T-cell (primary cell): ENCODE measurements at regions not wholly inside any gene's neighbourhood (a gene's known extent, or its start where the extent isn't known, plus 50 kb on each side); places are given as distances from the start of the nearest gene placed in this dataset.

Experiments used
- ATAC-seq, 4 experiments: fragments of 200-7000 bp in 3 of 4; fragments of 150-1000 bp in 1 of 4; cut with Tn5 transposase; replicated peaks in 1 of 4; 1 replicate in 3 of 4; 2 replicates in 1 of 4; pipeline ENCODE4 v1.10.0; 2021; ENCODE audit warnings: moderate library complexity in 3 of 4, mild to moderate bottlenecking in 2 of 4, moderate number of reproducible peaks in 1 of 4
- CTCF ChIA-PET, 2 donors: fragments of 300-600 bp; sonication (Branson Sonifier 250); formaldehyde crosslinking; loops; one replicate each; lab custom pipeline; 2022; ENCODE audit warnings: antibody characterized with exemption in 2 of 2; lab: Charles Lee
- POLR2A ChIA-PET, 2 donors: fragments of 300-600 bp; sonication (Branson Sonifier 250); formaldehyde crosslinking; loops; one replicate each; lab custom pipeline; 2022; ENCODE audit warnings: antibody characterized with exemption in 2 of 2; lab: Charles Lee
- DNase-seq, 35 experiments: peaks; one replicate each; pipeline versions ENCODE4 v3.0.0 to v3.0.0-alpha.2; 2013 to 2023
- H3K27ac ChIP-seq: one replicate; pipeline ENCODE4 v1.5.1; 2013; ENCODE audit warnings: low read length
- H3K27me3 ChIP-seq, 2 experiments: replicated peaks in 1 of 2; 1 replicate in 1 of 2; 2 replicates in 1 of 2; pipeline versions ENCODE4 v1.6.1 to v1.7.0; 2013; ENCODE audit warnings: low read length in 1 of 2, mixed read lengths in 1 of 2; ENCODE audit not compliant: control insufficient read depth in 2 of 2, insufficient read depth in 2 of 2; ENCODE audit errors: extremely low read depth in 1 of 2
- H3K36me3 ChIP-seq, 2 donors: 1 replicate in 1 of 2; 2 replicates in 1 of 2; pipeline versions ENCODE4 v1.6.1 to v1.7.0; 2013; ENCODE audit warnings: low read length in 1 of 2; ENCODE audit not compliant: control insufficient read depth in 2 of 2, insufficient read depth in 1 of 2; ENCODE audit errors: extremely low read depth in 1 of 2
- H3K4me1 ChIP-seq, 2 experiments: 1 replicate in 1 of 2; 2 replicates in 1 of 2; pipeline versions ENCODE4 v1.6.1 to v1.7.0; 2013; ENCODE audit warnings: low read length in 2 of 2, mixed read lengths in 1 of 2; ENCODE audit not compliant: insufficient read depth in 2 of 2, control insufficient read depth in 1 of 2; ENCODE audit errors: extremely low read depth in 1 of 2
- H3K4me3 ChIP-seq, 2 donors: 1 replicate in 1 of 2; 2 replicates in 1 of 2; pipeline versions ENCODE4 v1.5.1 to v1.7.0; 2013; ENCODE audit warnings: mild to moderate bottlenecking in 2 of 2, low read length in 1 of 2, moderate library complexity in 1 of 2; ENCODE audit not compliant: control insufficient read depth in 1 of 2; ENCODE audit errors: extremely low read depth in 1 of 2
- H3K9me3 ChIP-seq: 2 replicates; pipeline ENCODE4 v1.7.0; 2013
- H3K27ac Mint-ChIP-seq, 2 donors: one replicate each; pipeline ENCODE4 v1.8.0; 2020 to 2021; ENCODE audit warnings: mild to moderate bottlenecking in 2 of 2, mixed read lengths in 2 of 2
- H3K27me3 Mint-ChIP-seq, 2 donors: one replicate each; pipeline ENCODE4 v1.8.0; 2021 to 2022; ENCODE audit warnings: mixed read lengths in 2 of 2
- H3K36me3 Mint-ChIP-seq: one replicate; pipeline ENCODE4 v1.8.0; 2021; ENCODE audit warnings: mixed read lengths
- H3K4me1 Mint-ChIP-seq, 3 donors: one replicate each; pipeline ENCODE4 v1.8.0; 2020 to 2022; ENCODE audit warnings: mixed read lengths in 3 of 3, mild to moderate bottlenecking in 1 of 3
- H3K4me3 Mint-ChIP-seq, 3 donors: one replicate each; pipeline ENCODE4 v1.8.0; 2020 to 2022; ENCODE audit warnings: mild to moderate bottlenecking in 3 of 3, mixed read lengths in 3 of 3, moderate library complexity in 3 of 3
- H3K9me3 Mint-ChIP-seq, 3 donors: one replicate each; pipeline ENCODE4 v1.8.0; 2020 to 2022; ENCODE audit warnings: mixed read lengths in 3 of 3
- WGBS: methylation state at CpG from one replicate; pipeline ENCODE4 v1.1.5; 2013; ENCODE audit warnings: missing lambda C conversion rate; ENCODE audit not compliant: insufficient coverage; 5-methylcytosine and 5-hydroxymethylcytosine counted together

- ATAC-seq (no peak), DNase-seq (no peak)
- Histone ChIP-seq H3K4me1 (no peaks in the 10 kb centered on the region), H3K4me3 (no peak overlapping the region), H3K9me3 (no peaks in the 10 kb centered on the region), H3K27me3 (no peaks in the 10 kb centered on the region), H3K27ac (no peak overlapping the region), H3K36me3 (no peaks in the 10 kb centered on the region)
- H3K36me3 Mint-ChIP-seq: no peaks in the 10 kb centered on the region
- ChIA-PET POLR2A (no interaction called here), CTCF (no interaction called here)
- H3K27me3 Mint-ChIP-seq: no peaks in the 10 kb centered on the region
- 81% methylated on average over 2 of the region's 3 CpGs for WGBS
- H3K4me1 Mint-ChIP-seq: no peaks in the 10 kb centered on the region
- peaks cover 2 to 21% (median 3%) of the 10 kb centered on the region in 3 donors for H3K9me3 Mint-ChIP-seq
- H3K4me3 Mint-ChIP-seq: no peak overlapping the region
- no peak overlapping the region for H3K27ac Mint-ChIP-seq
These were observed 124.8 kb upstream of the LINC00305 start for GRCh38 chr18:64273724-64274123.

DNA sequence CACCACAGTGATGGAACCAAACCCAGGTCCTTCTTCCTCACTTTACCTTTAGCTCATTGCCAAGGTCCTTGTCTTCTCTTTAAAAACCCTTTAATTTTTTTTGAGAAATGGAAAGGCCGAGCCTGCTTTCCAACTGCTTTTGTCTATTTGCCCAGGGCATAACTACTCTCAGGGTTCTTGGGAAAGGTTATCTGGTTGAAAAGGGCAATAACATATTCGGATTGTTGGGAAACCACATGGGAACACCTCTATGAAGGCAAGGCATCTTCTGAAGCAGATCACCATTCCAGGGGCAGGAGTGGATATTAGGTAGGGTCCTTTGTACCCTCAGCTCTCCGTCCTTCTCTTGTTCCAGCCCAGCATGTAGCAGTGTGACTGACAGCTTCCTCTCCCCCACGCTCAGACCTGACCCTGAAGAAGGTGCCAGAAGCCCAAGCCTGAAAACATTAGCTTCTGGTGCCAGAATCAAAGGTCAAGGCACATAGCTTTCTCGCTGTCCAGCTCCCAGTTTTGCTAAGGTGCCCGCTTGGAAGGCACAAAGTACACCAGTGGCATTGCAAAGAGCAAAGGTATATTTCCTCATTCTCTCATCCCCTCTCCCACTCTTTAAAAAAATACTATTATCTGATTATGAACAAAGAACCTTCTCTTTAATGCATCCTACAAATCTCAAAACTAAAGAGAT lies 123.2 kb upstream of the LINC00305 start:
- Mint-ChIP-seq H3K4me3 (no peak overlapping the region), H3K4me1 (no peaks in the 10 kb centered on the region), H3K27me3 (no peaks in the 10 kb centered on the region), H3K27ac (no peak overlapping the region), H3K9me3 (peaks cover 0 to 20% (median 2%) of the 10 kb centered on the region in 3 donors), H3K36me3 (no peaks in the 10 kb centered on the region)
- Histone ChIP-seq H3K9me3 (no peaks in the 10 kb centered on the region), H3K27ac (no peak overlapping the region), H3K36me3 (no peaks in the 10 kb centered on the region), H3K27me3 (no peaks in the 10 kb centered on the region), H3K4me3 (no peak overlapping the region), H3K4me1 (no peaks in the 10 kb centered on the region)
- DNase-seq (no peak), ATAC-seq (no peak)
- CTCF ChIA-PET: no interaction called here
- WGBS: 59% methylated on average over 4 of the region's 6 CpGs
- POLR2A ChIA-PET: no interaction called here

DNA sequence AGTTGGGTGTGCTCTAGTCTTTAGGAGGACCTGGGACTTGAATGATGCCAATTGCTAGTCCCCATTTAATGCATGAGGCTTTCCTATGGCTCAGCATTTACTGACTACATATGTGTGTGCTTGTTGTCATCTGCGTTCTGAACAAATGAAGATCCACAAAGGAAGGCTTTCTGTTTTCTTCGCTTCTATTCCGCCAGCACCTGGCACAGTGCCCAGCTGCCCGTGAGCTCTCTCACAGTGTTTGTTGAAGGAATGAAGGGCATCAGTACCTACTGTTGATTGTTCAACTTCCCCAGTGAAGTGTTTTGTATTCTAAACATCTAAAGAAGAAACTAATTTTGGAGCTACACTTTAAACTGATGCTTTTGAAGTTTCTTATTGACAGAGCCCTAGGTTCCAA lies 122.4 kb upstream of the LINC00305 start:
- no peak overlapping the region for H3K27ac Mint-ChIP-seq
- H3K9me3 Mint-ChIP-seq: peaks cover 0 to 15% (median 0%) of the 10 kb centered on the region in 3 donors
- H3K4me1 Mint-ChIP-seq: no peaks in the 10 kb centered on the region
- no peak overlapping the region for H3K4me3 ChIP-seq
- POLR2A ChIA-PET: no interaction called here
- no peaks in the 10 kb centered on the region for H3K4me1 ChIP-seq
- H3K27me3 ChIP-seq: no peaks in the 10 kb centered on the region
- no peak overlapping the region for H3K4me3 Mint-ChIP-seq
- no peaks in the 10 kb centered on the region for H3K36me3 ChIP-seq
- H3K27me3 Mint-ChIP-seq: no peaks in the 10 kb centered on the region
- H3K9me3 ChIP-seq: no peaks in the 10 kb centered on the region
- CTCF ChIA-PET: no interaction called here
- no peak for ATAC-seq
- WGBS: no CpG with 5 or more reads among the region's 4 CpGs
- DNase-seq: no peak
- no peak overlapping the region for H3K27ac ChIP-seq
- no peaks in the 10 kb centered on the region for H3K36me3 Mint-ChIP-seq

- H3K9me3 ChIP-seq: no peaks in the 10 kb centered on the region
- Mint-ChIP-seq H3K4me1 (no peaks in the 10 kb centered on the region), H3K27ac (no peak overlapping the region), H3K4me3 (no peak overlapping the region), H3K9me3 (peaks cover 0 to 17% (median 0%) of the 10 kb centered on the region in 3 donors), H3K36me3 (no peaks in the 10 kb centered on the region), H3K27me3 (no peaks in the 10 kb centered on the region)
- H3K27ac ChIP-seq: no peak overlapping the region
- H3K4me3 ChIP-seq: no peak overlapping the region
- H3K36me3 ChIP-seq: no peaks in the 10 kb centered on the region
- ChIA-PET CTCF (interaction anchor here in 1 of 2 donors (0.6 kb wide), 1 partner anchor 113 kb away, joined by 3 read pairs; no protein-coding TSS in a partner anchor), POLR2A (interaction anchor here in 1 of 2 donors (0.6 kb wide), 1 partner anchor 17 kb away, joined by 3 read pairs; no protein-coding TSS in a partner anchor)
- no peaks in the 10 kb centered on the region for H3K4me1 ChIP-seq
- ATAC-seq (no peak), DNase-seq (no peak)
- no peaks in the 10 kb centered on the region for H3K27me3 ChIP-seq
- no CpG with 5 or more reads among the region's 1 CpG for WGBS
These were observed 121.7 kb upstream of the LINC00305 start for GRCh38 chr18:64270608-64271007.

DNA sequence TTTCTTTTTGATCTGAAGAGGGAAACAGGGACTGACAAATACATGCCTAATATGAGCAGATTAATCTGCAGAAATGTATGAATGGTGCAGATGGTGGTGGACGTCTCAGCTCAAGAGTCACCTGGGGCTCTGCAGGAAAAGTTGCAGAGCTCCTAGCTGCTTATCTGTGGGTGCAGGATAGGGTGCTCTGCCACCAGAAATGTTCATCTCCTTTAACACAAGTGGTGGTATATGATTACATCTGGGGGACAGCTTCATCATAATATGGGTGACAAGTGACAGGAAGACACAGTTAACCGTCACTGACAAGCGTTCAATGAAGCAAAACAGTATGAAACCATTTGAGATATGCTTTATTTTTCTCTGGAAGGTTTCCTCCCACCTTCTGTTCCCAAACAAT lies 121.2 kb upstream of the LINC00305 start:
- no peaks in the 10 kb centered on the region for H3K9me3 ChIP-seq
- no peaks in the 10 kb centered on the region for H3K4me1 Mint-ChIP-seq
- H3K4me3 ChIP-seq: no peak overlapping the region
- no peaks in the 10 kb centered on the region for H3K27me3 Mint-ChIP-seq
- no peak overlapping the region for H3K27ac Mint-ChIP-seq
- DNase-seq (no peak), ATAC-seq (no peak)
- no peak overlapping the region for H3K27ac ChIP-seq
- no peaks in the 10 kb centered on the region for H3K4me1 ChIP-seq
- CTCF ChIA-PET: no interaction called here
- no peaks in the 10 kb centered on the region for H3K27me3 ChIP-seq
- POLR2A ChIA-PET: interaction anchor here in 1 of 2 donors (0.6 kb wide), 1 partner anchor 16 kb away, joined by 3 read pairs; no protein-coding TSS in a partner anchor
- H3K36me3 Mint-ChIP-seq: no peaks in the 10 kb centered on the region
- H3K9me3 Mint-ChIP-seq: peaks cover 0 to 16% (median 0%) of the 10 kb centered on the region in 3 donors
- 17% methylated on average over 1 of the region's 3 CpGs for WGBS
- H3K4me3 Mint-ChIP-seq: no peak overlapping the region
- H3K36me3 ChIP-seq: no peaks in the 10 kb centered on the region

DNA sequence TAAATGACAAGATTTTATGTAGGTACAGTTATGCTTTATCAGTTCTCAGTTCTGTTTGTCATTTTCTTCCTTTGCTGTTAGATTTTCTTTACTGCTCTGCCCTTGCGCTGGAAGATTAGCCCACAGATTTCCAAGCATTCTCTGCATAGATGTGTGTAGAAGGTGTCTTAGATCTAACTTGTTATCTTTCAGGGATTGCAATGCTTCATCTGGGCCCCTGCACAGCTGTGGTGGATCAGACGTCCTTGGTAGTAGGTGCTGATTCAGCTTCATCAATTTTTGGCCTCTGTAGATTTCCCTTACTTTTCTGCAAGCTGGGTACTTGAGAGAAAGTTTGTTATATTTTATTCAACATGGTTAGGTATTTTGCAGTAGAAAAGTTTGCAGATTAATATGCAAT lies 115.3 kb upstream of the LINC00305 start:
- no peaks in the 10 kb centered on the region for H3K4me1 Mint-ChIP-seq
- no peaks in the 10 kb centered on the region for H3K4me1 ChIP-seq
- no peak overlapping the region for H3K4me3 ChIP-seq
- no peak overlapping the region for H3K4me3 Mint-ChIP-seq
- DNase-seq (no peak), ATAC-seq (no peak)
- no peaks in the 10 kb centered on the region for H3K9me3 ChIP-seq
- H3K36me3 ChIP-seq: no peaks in the 10 kb centered on the region
- no peaks in the 10 kb centered on the region for H3K27me3 Mint-ChIP-seq
- H3K27ac Mint-ChIP-seq: no peak overlapping the region
- no peaks in the 10 kb centered on the region for H3K27me3 ChIP-seq
- POLR2A ChIA-PET: no interaction called here
- no peak overlapping the region for H3K27ac ChIP-seq
- peaks cover 0 to 10% (median 0%) of the 10 kb centered on the region in 3 donors for H3K9me3 Mint-ChIP-seq
- CTCF ChIA-PET: no interaction called here
- H3K36me3 Mint-ChIP-seq: no peaks in the 10 kb centered on the region
- 25% methylated on average over 1 of the region's 2 CpGs for WGBS
